HEK293 (cell line): ENCODE measurements at regions not wholly inside any gene's neighbourhood (a gene's known extent, or its start where the extent isn't known, plus 50 kb on each side); places are given as distances from the start of the nearest gene placed in this dataset.

Experiments
- CTCF ChIA-PET: fragments of 350-600 bp; formaldehyde crosslinking; extraction: SDS; loops from one replicate; lab custom pipeline; 2021; ENCODE audit warnings: antibody characterized with exemption; lab: Yijun Ruan, JAX
- POLR2A ChIA-PET: fragments of 300-600 bp; formaldehyde crosslinking; extraction: SDS; loops from one replicate; lab custom pipeline; 2020; ENCODE audit warnings: antibody characterized with exemption, inconsistent platforms; lab: Yijun Ruan, JAX
- H3K27ac ChIP-seq: fragments of 200-500 bp; sonication (Bioruptor generic); 2 replicates; pipeline ENCODE4 v1.5.1; 2014; ENCODE audit warnings: low read depth, low read length, control low read depth, inconsistent platforms; ENCODE audit errors: extremely low read depth
- H3K36me3 ChIP-seq, 2 experiments: fragments of 200-500 bp in 1 of 2; sonication (Bioruptor generic) in 1 of 2; 1 replicate in 1 of 2; 2 replicates in 1 of 2; pipeline ENCODE4 v1.5.1; 2014 to 2017; ENCODE audit warnings: inconsistent platforms in 2 of 2, low read length in 2 of 2; ENCODE audit not compliant: control insufficient read depth in 2 of 2, insufficient read depth in 1 of 2
- H3K4me1 ChIP-seq: fragments of 200-500 bp; sonication (Bioruptor generic); 2 replicates; pipeline ENCODE4 v1.5.1; 2014; ENCODE audit warnings: mild to moderate bottlenecking, low read length, inconsistent platforms; ENCODE audit not compliant: control insufficient read depth, insufficient read depth
- H3K4me3 ChIP-seq: 2 replicates; pipeline ENCODE4 v1.5.1; 2011; ENCODE audit warnings: low read depth, mild to moderate bottlenecking, control low read depth, low read length, moderate library complexity
- H3K9me3 ChIP-seq: fragments of 200-500 bp; sonication (Bioruptor generic); 2 replicates; pipeline ENCODE4 v1.5.1; 2014; ENCODE audit warnings: low read depth, low read length, inconsistent platforms; ENCODE audit not compliant: control insufficient read depth, insufficient read depth
- GLI4 ChIP-seq: fragments of 450-650 bp; formaldehyde crosslinking; IDR thresholded peaks from 2 replicates; pipeline ENCODE4 v1.5.1; 2016; ENCODE audit warnings: missing biosample characterization, missing genetic modification characterization
- KLF10 ChIP-seq: fragments of 450-650 bp; IDR thresholded peaks from 2 replicates; pipeline ENCODE4 v1.5.1; 2018; ENCODE audit warnings: missing biosample characterization, mild to moderate bottlenecking, missing genetic modification characterization
- MYNN ChIP-seq: fragments of 450-650 bp; formaldehyde crosslinking; IDR thresholded peaks from 2 replicates; pipeline ENCODE4 v1.5.1; 2016; ENCODE audit warnings: missing biosample characterization, missing genetic modification characterization, borderline replicate concordance
- RBAK ChIP-seq: fragments of 450-650 bp; formaldehyde crosslinking; IDR thresholded peaks from 2 replicates; pipeline ENCODE4 v1.5.1; 2016; ENCODE audit warnings: missing biosample characterization, missing genetic modification characterization
- TRIM28 ChIP-seq: IDR thresholded peaks from 2 replicates; pipeline ENCODE4 v1.6.1; 2011; ENCODE audit warnings: low read length, control low read depth, borderline replicate concordance
- WT1 ChIP-seq: fragments of 450-650 bp; formaldehyde crosslinking; IDR thresholded peaks from 2 replicates; pipeline ENCODE4 v1.5.1; 2016; ENCODE audit warnings: missing biosample characterization, missing genetic modification characterization
- YY2 ChIP-seq: fragments of 450-650 bp; formaldehyde crosslinking; IDR thresholded peaks from 2 replicates; pipeline ENCODE4 v1.5.1; 2016; ENCODE audit warnings: missing biosample characterization, missing genetic modification characterization
- ZBTB7A ChIP-seq: fragments of 450-650 bp; formaldehyde crosslinking; IDR thresholded peaks from 2 replicates; pipeline ENCODE4 v1.5.1; 2016; ENCODE audit warnings: low read depth, missing biosample characterization, missing genetic modification characterization
- ZNF140 ChIP-seq: fragments of 450-650 bp; formaldehyde crosslinking; IDR thresholded peaks from 2 replicates; pipeline ENCODE4 v1.5.1; 2016; ENCODE audit warnings: missing biosample characterization, missing genetic modification characterization
- ZNF184 ChIP-seq: fragments of 450-650 bp; IDR thresholded peaks from 2 replicates; pipeline ENCODE4 v1.5.1; 2018; ENCODE audit warnings: missing biosample characterization, mild to moderate bottlenecking, missing genetic modification characterization
- ZNF23 ChIP-seq: fragments of 450-650 bp; formaldehyde crosslinking; IDR thresholded peaks from 2 replicates; pipeline ENCODE4 v1.5.1; 2016; ENCODE audit warnings: missing biosample characterization, missing genetic modification characterization, borderline replicate concordance
- ZNF24 ChIP-seq: fragments of 450-650 bp; formaldehyde crosslinking; IDR thresholded peaks from 2 replicates; pipeline ENCODE4 v1.5.1; 2016; ENCODE audit warnings: missing biosample characterization, missing genetic modification characterization
- ZNF266 ChIP-seq: fragments of 450-650 bp; formaldehyde crosslinking; IDR thresholded peaks from 2 replicates; pipeline ENCODE4 v1.5.1; 2016; ENCODE audit warnings: missing biosample characterization, missing genetic modification characterization, low read depth
- ZNF350 ChIP-seq: fragments of 450-650 bp; formaldehyde crosslinking; IDR thresholded peaks from 2 replicates; pipeline ENCODE4 v1.5.0; 2017; ENCODE audit warnings: missing biosample characterization, mild to moderate bottlenecking, missing genetic modification characterization
- ZNF404 ChIP-seq: fragments of 450-650 bp; formaldehyde crosslinking; IDR thresholded peaks from 2 replicates; pipeline ENCODE4 v1.5.1; 2017; ENCODE audit warnings: missing biosample characterization, missing genetic modification characterization
- ZNF544 ChIP-seq: fragments of 450-650 bp; formaldehyde crosslinking; IDR thresholded peaks from 2 replicates; pipeline ENCODE4 v1.5.0; 2017; ENCODE audit warnings: missing biosample characterization, missing genetic modification characterization
- ZNF623 ChIP-seq: fragments of 450-650 bp; formaldehyde crosslinking; IDR thresholded peaks from 2 replicates; pipeline ENCODE4 v1.5.1; 2016; ENCODE audit warnings: missing biosample characterization, missing genetic modification characterization
- ZNF624 ChIP-seq: fragments of 450-650 bp; formaldehyde crosslinking; IDR thresholded peaks from 2 replicates; pipeline ENCODE4 v1.5.1; 2017; ENCODE audit warnings: missing biosample characterization, missing genetic modification characterization
- ZNF670 ChIP-seq: fragments of 450-650 bp; formaldehyde crosslinking; IDR thresholded peaks from 2 replicates; pipeline ENCODE4 v1.5.1; 2016; ENCODE audit warnings: missing biosample characterization, missing genetic modification characterization, low read depth
- ZNF701 ChIP-seq: fragments of 450-650 bp; formaldehyde crosslinking; IDR thresholded peaks from 2 replicates; pipeline ENCODE4 v1.5.1; 2016; ENCODE audit warnings: missing biosample characterization, missing genetic modification characterization
- ZNF747 ChIP-seq: fragments of 450-650 bp; formaldehyde crosslinking; IDR thresholded peaks from 2 replicates; pipeline ENCODE4 v1.5.1; 2016; ENCODE audit warnings: missing biosample characterization, missing genetic modification characterization
- ZNF830 ChIP-seq: fragments of 450-650 bp; IDR thresholded peaks from 2 replicates; pipeline ENCODE4 v1.5.0; 2018; ENCODE audit warnings: missing biosample characterization, missing genetic modification characterization, low read depth, mild to moderate bottlenecking, moderate library complexity
- TF ChIP-seq, protein P1 (sequence below): fragments of 450-650 bp; formaldehyde crosslinking; IDR thresholded peaks from 2 replicates; pipeline ENCODE4 v1.5.1; 2016; ENCODE audit warnings: missing biosample characterization, missing genetic modification characterization, borderline replicate concordance
- TF ChIP-seq, protein P2 (sequence below): fragments of 450-650 bp; formaldehyde crosslinking; IDR thresholded peaks from 2 replicates; pipeline ENCODE4 v1.5.1; 2016; ENCODE audit warnings: missing biosample characterization, missing genetic modification characterization
- TF ChIP-seq, protein P3 (sequence below): fragments of 450-650 bp; formaldehyde crosslinking; IDR thresholded peaks from 2 replicates; pipeline ENCODE4 v1.5.1; 2016; ENCODE audit warnings: missing biosample characterization, missing genetic modification characterization
- TF ChIP-seq, protein P4 (sequence below): fragments of 450-650 bp; formaldehyde crosslinking; IDR thresholded peaks from 2 replicates; pipeline ENCODE4 v1.5.1; 2017; ENCODE audit warnings: missing biosample characterization, missing genetic modification characterization
- TF ChIP-seq, protein P5 (sequence below): fragments of 450-650 bp; formaldehyde crosslinking; IDR thresholded peaks from 2 replicates; pipeline ENCODE4 v1.5.1; 2016; ENCODE audit warnings: missing biosample characterization, missing genetic modification characterization, low read depth

DNA sequence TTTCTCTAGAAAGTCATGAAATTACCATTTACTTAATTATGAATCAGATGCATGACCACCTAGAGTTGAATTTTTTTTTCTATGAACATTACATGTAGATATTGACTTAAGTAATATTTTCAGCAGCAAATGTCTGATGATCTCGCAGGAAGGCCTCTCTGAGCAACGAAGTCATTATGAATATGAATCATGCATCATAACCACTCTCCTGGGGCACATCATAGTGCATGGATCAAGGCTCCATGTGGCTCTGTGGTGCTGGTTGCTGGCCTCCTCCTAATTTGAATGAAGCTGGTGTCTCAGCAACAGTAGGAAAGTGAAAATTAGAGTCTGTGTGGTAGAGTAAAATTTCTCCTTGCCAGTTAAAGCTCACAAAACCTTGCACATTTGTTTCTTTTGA, 121.4 kb upstream of the INHBA start:
- no peak for TF ChIP-seq WT1 (tag by site-specific recombination)
- TF ChIP-seq RBAK = no peak
- no peak for TF ChIP-seq MYNN (tag by site-specific recombination)
- TF ChIP-seq, protein P1, sequence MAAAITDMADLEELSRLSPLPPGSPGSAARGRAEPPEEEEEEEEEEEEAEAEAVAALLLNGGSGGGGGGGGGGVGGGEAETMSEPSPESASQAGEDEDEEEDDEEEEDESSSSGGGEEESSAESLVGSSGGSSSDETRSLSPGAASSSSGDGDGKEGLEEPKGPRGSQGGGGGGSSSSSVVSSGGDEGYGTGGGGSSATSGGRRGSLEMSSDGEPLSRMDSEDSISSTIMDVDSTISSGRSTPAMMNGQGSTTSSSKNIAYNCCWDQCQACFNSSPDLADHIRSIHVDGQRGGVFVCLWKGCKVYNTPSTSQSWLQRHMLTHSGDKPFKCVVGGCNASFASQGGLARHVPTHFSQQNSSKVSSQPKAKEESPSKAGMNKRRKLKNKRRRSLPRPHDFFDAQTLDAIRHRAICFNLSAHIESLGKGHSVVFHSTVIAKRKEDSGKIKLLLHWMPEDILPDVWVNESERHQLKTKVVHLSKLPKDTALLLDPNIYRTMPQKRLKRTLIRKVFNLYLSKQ (tag by site-specific recombination) = no peak
- TF ChIP-seq TRIM28 = no peak
- TF ChIP-seq ZNF623 (tag by site-specific recombination) = no peak
- TF ChIP-seq ZNF544 = no peak
- no peak for TF ChIP-seq ZNF830 (tag by site-specific recombination)
- TF ChIP-seq, protein P2, sequence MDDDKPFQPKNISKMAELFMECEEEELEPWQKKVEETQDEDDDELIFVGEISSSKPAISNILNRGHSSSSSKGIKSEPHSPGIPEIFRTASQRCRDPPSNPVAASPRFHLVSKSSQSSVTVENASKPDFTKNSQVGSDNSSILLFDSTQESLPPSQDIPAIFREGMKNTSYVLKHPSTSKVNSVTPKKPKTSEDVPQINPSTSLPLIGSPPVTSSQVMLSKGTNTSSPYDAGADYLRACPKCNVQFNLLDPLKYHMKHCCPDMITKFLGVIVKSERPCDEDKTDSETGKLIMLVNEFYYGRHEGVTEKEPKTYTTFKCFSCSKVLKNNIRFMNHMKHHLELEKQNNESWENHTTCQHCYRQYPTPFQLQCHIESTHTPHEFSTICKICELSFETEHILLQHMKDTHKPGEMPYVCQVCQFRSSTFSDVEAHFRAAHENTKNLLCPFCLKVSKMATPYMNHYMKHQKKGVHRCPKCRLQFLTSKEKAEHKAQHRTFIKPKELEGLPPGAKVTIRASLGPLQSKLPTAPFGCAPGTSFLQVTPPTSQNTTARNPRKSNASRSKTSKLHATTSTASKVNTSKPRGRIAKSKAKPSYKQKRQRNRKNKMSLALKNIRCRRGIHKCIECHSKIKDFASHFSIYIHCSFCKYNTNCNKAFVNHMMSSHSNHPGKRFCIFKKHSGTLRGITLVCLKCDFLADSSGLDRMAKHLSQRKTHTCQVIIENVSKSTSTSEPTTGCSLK (tag by site-specific recombination) = no peak
- no peak for TF ChIP-seq ZNF24
- no peak for TF ChIP-seq ZNF350 (tag by site-specific recombination)
- no peak for TF ChIP-seq ZNF747 (tag by site-specific recombination)
- TF ChIP-seq ZNF404 (tag by site-specific recombination) = no peak
- ChIA-PET POLR2A (no interaction called here), CTCF (no interaction called here)
- H3K27ac ChIP-seq = no peak overlapping the region
- no peaks in the 10 kb centered on the region; the same call in 1 of the 2 replicates for H3K4me1 ChIP-seq
- H3K4me3 ChIP-seq = no peak overlapping the region
- no peaks in the 10 kb centered on the region; the same call in 1 of the 2 replicates for H3K9me3 ChIP-seq
- H3K36me3 ChIP-seq = no peaks in the 10 kb centered on the region

DNA sequence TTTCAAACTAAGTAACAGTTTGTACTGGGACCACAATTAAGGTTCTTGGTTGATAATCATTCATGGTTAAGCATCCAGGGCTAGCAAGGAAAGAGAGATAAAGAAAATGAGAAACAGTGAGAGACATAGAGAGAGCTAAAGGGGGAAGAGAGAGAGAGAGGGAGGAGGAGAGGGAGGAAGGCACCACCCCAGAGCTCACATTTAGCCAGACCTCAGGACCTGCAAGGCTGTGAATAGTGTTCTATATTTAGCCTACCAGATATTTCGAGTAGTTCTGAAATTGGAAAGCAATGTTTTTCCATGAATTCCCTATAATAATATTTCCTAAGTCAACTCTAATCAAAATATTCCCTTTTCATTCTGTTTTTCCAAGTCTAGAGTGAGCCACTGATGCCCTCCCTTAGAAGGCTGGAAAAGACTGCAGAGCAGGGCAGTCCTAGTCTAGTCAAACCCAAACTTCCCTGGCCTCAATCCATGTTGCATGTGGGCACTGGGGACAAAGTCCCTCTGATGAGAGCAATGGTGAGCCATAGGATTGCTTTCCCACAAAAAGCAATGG, 119.4 kb upstream of the INHBA start:
- no peak overlapping the region for H3K27ac ChIP-seq
- TF ChIP-seq ZNF266 (tag by site-specific recombination) (no peak), RBAK (no peak), WT1 (tag by site-specific recombination) (no peak), ZNF24 (no peak), ZNF23 (tag by site-specific recombination) (no peak), ZNF670 (tag by site-specific recombination) (no peak), GLI4 (tag by site-specific recombination) (no peak), KLF10 (tag by site-specific recombination) (no peak), ZNF701 (no peak), YY2 (no peak), ZNF624 (tag by site-specific recombination) (no peak), ZNF140 (tag by site-specific recombination) (no peak), ZNF184 (tag by site-specific recombination) (no peak), ZBTB7A (no peak)
- TF ChIP-seq, protein P3, sequence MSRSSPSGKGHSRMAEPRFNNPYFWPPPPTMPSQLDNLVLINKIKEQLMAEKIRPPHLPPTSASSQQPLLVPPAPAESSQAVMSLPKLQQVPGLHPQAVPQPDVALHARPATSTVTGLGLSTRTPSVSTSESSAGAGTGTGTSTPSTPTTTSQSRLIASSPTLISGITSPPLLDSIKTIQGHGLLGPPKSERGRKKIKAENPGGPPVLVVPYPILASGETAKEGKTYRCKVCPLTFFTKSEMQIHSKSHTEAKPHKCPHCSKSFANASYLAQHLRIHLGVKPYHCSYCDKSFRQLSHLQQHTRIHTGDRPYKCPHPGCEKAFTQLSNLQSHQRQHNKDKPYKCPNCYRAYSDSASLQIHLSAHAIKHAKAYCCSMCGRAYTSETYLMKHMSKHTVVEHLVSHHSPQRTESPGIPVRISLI = no peak
- TF ChIP-seq, protein P4, sequence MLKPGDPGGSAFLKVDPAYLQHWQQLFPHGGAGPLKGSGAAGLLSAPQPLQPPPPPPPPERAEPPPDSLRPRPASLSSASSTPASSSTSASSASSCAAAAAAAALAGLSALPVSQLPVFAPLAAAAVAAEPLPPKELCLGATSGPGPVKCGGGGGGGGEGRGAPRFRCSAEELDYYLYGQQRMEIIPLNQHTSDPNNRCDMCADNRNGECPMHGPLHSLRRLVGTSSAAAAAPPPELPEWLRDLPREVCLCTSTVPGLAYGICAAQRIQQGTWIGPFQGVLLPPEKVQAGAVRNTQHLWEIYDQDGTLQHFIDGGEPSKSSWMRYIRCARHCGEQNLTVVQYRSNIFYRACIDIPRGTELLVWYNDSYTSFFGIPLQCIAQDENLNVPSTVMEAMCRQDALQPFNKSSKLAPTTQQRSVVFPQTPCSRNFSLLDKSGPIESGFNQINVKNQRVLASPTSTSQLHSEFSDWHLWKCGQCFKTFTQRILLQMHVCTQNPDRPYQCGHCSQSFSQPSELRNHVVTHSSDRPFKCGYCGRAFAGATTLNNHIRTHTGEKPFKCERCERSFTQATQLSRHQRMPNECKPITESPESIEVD (tag by site-specific recombination) = no peak
- TF ChIP-seq, protein P5, sequence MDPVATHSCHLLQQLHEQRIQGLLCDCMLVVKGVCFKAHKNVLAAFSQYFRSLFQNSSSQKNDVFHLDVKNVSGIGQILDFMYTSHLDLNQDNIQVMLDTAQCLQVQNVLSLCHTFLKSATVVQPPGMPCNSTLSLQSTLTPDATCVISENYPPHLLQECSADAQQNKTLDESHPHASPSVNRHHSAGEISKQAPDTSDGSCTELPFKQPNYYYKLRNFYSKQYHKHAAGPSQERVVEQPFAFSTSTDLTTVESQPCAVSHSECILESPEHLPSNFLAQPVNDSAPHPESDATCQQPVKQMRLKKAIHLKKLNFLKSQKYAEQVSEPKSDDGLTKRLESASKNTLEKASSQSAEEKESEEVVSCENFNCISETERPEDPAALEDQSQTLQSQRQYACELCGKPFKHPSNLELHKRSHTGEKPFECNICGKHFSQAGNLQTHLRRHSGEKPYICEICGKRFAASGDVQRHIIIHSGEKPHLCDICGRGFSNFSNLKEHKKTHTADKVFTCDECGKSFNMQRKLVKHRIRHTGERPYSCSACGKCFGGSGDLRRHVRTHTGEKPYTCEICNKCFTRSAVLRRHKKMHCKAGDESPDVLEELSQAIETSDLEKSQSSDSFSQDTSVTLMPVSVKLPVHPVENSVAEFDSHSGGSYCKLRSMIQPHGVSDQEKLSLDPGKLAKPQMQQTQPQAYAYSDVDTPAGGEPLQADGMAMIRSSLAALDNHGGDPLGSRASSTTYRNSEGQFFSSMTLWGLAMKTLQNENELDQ (tag by site-specific recombination) = no peak

More for the DNA sequence above, 119.4 kb upstream of the INHBA start:
- POLR2A ChIA-PET = no interaction called here
- Histone ChIP-seq H3K4me3 (no peak overlapping the region), H3K4me1 (no peaks in the 10 kb centered on the region; the same call in 1 of the 2 replicates), H3K36me3 (no peaks in the 10 kb centered on the region), H3K9me3 (no peaks in the 10 kb centered on the region; the same call in 1 of the 2 replicates)
- CTCF ChIA-PET = interaction anchor here (0.7 kb wide), 1 partner anchor 56 kb away, joined by 3 read pairs; no protein-coding TSS in a partner anchor
